ENCODE measurements at regions not wholly inside any gene's neighbourhood (a gene's known extent, or its start where the extent isn't known, plus 50 kb on each side); places are given as distances from the start of the nearest gene placed in this dataset.

GRCh38 chr21:28228636-28228995 is 764.1 kb downstream of the LTN1 start:
- no peak for DNase-seq (ENCODE audit: low read depth in 4 of 4, low spot score in 2 of 4)

GRCh38 chr21:28227881-28228635 is 764.6 kb downstream of the LTN1 start:
- DNase-seq (ENCODE audit: low read depth in 4 of 4, low spot score in 2 of 4) = no peak

- no peak for DNase-seq (ENCODE audit: low read depth in 4 of 4, low spot score in 2 of 4)
These were observed 766.1 kb downstream of the LTN1 start for GRCh38 chr21:28226563-28226962.

DNA sequence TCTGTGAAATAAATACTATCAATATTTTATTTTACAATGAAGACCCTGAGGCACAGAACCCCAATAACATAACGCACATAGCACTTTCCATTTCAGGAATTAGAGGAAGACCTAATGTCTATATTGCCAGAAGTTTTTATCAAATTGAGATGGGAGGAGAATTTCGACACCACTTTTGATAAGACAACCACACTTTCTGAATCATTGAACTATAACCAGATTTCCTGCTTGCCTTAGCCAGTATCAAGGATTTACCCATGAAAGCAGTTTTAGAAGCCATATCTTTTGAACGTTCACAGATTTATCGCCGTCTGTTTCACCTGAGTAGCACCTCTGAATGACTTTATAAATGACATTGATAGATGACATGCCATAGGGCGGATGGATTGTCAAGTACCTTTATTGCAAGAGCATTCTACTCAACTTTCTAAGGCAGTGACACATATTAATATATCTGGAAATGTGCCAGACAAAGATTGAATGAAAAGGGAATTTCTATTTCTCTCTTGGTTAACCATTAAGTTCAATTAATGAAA is 768.4 kb downstream of the LTN1 start:
- no peak for DNase-seq (ENCODE audit: low read depth in 4 of 4, low spot score in 2 of 4)

DNA sequence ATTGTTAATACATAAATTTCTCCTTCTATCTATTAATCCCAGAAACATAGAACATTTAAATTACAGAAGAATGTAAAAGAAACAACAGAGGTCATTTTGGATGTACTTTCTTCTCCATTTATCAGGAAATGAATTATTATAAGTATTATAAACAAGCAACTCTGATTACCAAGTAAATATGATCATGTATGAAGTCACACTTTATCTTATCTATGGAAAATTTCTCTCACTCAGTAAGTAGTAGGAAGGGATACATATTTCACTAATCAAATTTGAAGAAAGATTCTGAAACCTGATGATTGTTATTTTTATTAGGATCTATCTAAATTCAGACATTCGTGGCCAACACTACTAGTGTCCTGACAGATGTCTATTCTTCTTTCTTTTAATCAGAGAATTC is 770.7 kb downstream of the LTN1 start:
- no peak for DNase-seq (ENCODE audit: low read depth in 4 of 4, low spot score in 2 of 4)

DNA sequence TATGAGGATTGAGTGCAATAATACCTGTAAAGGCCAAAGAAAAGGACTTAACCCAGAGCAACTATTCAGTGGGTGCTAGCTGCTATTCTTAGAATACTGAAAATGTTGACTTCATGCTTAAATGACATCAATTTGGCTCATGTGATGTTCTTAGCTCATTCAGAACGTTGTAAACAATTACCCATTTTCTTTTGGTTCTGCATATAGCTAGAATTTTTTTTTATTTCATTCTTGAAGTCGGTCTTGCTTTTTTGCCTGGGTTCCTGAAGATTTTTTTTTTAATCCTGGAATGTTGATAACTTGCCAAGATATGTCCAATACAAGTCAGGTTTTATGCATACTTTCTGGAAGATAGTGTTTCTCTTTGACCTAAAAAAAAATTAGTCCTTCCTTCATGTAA is 772.0 kb downstream of the LTN1 start:
- DNase-seq (ENCODE audit: low read depth in 4 of 4, low spot score in 2 of 4) = no peak

DNA sequence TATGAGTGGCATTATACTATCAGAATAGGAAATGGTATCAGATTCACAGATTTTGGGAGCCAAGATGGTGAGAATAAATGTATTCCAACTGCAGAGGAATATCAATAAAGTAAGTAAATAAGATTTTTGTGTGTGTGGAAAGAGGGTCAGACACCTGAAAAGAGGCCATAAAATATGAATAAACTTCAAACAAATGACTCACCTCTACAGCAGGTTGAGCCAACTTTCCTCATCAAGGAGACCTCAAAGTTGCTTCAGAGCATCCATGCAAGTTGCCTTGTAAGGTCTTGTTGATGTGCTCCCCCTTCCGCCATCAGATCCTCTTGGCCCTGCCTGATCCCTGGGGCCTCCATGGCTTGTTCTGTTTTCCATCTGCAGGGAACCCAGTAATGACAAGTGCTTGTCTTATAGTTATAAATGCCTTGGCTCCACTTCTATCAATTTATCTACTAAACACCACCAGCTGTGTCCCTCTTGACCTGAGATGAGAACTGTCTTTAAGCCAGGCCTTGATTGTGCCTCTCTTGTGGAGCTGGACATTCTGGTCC is 775.6 kb downstream of the LTN1 start:
- no peak for DNase-seq (ENCODE audit: low read depth in 4 of 4, low spot score in 2 of 4)

DNA sequence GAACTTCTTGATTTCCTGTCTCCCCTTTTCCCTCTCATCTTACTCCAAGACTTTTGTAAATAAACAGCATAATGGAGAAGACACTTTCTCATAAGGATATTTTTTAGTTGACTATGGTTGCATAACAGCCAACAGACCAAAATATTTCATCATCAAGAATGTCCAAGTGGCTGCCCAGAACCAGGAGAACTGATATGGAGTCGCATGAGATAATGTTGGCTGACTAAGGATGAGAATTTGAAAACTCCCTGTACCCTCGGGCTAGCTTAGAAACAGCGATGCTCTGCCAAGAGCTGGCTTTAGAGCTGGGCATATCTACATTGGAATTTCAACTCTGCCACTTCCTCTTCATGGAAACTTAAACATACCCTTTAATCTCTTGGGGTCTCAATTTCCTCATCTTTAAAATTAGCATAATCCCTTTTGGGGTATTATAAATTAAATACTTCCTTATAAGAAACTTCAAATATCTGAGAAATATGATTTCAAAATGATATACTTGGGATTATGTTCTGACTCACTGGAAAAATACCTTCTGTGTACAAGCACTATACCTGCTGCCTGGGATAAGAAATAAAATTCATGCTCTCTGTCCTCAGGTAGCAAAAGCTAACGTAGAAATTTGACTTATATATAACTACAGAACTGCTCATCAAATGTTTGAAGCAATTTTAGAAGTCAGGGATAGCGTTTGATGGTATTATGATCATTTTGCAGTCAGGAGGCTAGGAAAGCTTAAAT is 777.3 kb downstream of the LTN1 start:
- DNase-seq (ENCODE audit: low read depth in 4 of 4, low spot score in 2 of 4) = no peak

- DNase-seq (ENCODE audit: low read depth in 4 of 4, low spot score in 2 of 4) = no peak
These were observed 777.9 kb downstream of the LTN1 start for GRCh38 chr21:28214786-28215185.

DNA sequence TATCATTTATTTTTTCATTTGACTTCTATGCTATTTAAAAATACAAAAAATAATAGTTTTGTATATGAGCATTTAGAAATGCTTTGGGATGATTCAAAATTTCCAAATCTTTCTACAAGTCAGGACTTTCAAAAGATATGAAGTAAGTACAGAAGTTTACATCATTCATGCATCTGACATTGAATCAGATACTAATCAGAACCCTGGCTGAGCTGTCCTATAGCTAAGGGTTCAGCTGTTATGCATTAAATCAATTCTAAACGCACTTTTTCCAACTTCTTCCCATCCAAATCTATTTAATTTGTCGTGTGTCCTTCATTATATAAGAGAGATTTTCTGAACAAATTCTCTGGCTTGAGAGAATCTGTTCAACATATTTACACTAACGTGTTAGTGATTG is 779.4 kb downstream of the LTN1 start:
- no peak for DNase-seq (ENCODE audit: low read depth in 4 of 4, low spot score in 2 of 4)

- DNase-seq (ENCODE audit: low read depth in 4 of 4, low spot score in 2 of 4) = no peak
These were observed 780.6 kb downstream of the LTN1 start for GRCh38 chr21:28212061-28212460.

GRCh38 chr21:28207436-28208173 is 785.1 kb downstream of the LTN1 start:
- DNase-seq (ENCODE audit: low read depth in 4 of 4, low spot score in 2 of 4) = no peak

DNA sequence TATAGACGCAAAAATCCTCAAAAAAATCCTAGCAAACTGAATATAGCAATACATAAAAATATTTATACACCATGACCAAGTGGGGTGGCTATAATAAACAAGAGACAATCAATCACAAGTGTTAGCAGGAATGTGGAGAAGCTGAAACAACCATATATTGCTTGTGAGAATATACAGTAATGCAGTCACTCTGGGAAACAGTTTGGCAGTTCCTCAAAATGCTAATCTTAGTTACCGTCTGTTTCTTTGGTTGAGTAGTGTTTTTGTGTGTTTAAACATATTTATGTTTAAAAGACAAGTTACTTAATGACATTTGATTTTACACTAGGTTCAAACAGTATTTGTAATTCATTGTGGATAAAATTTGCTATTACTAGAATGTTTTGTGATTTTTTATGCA is 792.0 kb downstream of the LTN1 start:
- no peak for DNase-seq (ENCODE audit: low read depth in 4 of 4, low spot score in 2 of 4)

- no peak for DNase-seq (ENCODE audit: low read depth in 4 of 4, low spot score in 2 of 4)
These were observed 795.7 kb downstream of the LTN1 start for GRCh38 chr21:28196981-28197380.

GRCh38 chr21:28193189-28193588 is 799.5 kb downstream of the LTN1 start:
- no peak for DNase-seq (ENCODE audit: low read depth in 4 of 4, low spot score in 2 of 4)

- no peak for DNase-seq (ENCODE audit: low read depth in 4 of 4, low spot score in 2 of 4)
These were observed 806.1 kb downstream of the LTN1 start for GRCh38 chr21:28186604-28187003.

DNA sequence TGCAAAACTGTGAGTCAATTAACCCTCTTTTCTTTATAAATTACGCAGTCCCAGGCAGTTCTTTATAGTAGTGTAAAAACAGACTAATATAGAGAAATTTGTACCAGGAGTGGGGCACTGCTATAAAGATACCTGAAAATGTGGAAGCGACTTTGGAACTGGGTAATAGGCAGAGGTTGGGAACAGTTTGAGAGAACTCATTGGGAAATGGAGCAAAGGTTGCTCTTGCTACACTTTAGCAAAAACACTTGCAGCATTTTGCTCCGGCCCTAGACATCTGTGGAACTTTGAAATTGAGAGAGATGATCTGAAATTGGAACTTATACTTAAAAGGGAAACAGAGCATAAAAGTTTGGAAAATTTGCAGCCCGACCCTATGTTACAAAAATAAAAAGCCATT is 810.9 kb downstream of the LTN1 start:
- DNase-seq (ENCODE audit: low read depth in 4 of 4, low spot score in 2 of 4) = no peak

GRCh38 chr21:28179136-28179535 is 813.5 kb downstream of the LTN1 start:
- no peak for DNase-seq (ENCODE audit: low read depth in 4 of 4, low spot score in 2 of 4)

GRCh38 chr21:28177124-28177523 is 815.6 kb downstream of the LTN1 start:
- DNase-seq (ENCODE audit: low read depth in 4 of 4, low spot score in 2 of 4) = no peak

- no peak for DNase-seq (ENCODE audit: low read depth in 4 of 4, low spot score in 2 of 4)
These were observed 818.0 kb downstream of the LTN1 start for GRCh38 chr21:28174701-28175100.

DNA sequence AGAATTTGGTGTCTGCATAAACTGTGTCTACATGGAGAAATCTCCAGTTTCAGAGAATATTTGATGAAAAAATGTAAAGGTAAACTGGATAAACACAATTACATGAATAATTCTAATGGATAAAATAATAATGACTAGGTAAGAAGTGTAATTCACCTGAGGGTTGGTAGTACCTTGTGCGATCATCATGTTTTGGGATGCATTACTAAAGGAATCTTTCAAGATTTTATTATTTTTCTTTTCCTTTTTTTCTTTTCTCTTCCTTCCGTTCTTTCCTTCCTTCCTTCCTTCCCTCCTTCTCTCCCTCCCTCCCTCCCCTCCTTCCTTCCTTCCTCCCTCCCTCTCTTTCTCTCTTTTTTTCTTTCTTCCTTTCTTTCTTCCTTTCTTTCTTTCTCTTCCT is 818.7 kb downstream of the LTN1 start:
- no peak for DNase-seq (ENCODE audit: low read depth in 4 of 4, low spot score in 2 of 4)

Measured in left renal cortex interstitium (tissue), 4 donors.